ENCODE measurements at regions not wholly inside any gene's neighbourhood (a gene's known extent, or its start where the extent isn't known, plus 50 kb on each side); places are given as distances from the start of the nearest gene placed in this dataset.
"Not testable (repeated sequence)": the region's sequence is repeated elsewhere in the genome, so short reads cannot be mapped to it uniquely, and the experiment has no call there.

DNA sequence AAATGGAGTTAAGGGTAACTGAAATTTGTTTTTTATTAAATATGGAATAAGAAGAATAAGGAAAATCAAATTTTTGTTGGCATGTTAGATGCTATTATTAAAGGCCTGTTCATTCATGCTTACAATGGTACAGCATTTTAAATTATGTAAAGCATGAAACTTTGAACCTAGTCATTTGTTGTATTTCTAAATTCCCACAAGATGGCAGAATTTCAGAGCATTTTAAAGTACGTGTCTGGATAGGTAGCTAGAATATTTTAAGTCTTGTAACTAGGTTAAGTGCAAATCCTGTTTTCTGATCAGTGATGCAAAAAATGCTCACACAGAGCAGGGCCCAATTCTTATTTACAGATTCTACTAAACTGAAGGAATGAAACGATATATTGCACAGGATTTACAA lies 585.6 kb upstream of the MIS18BP1 start:
- DNase-seq (ENCODE audit: low spot score): peak; percentile 39

- no peak for DNase-seq (ENCODE audit: low spot score)
Observed at GRCh38 chr14:45819107-45819506, 566.1 kb upstream of the MIS18BP1 start.

DNA sequence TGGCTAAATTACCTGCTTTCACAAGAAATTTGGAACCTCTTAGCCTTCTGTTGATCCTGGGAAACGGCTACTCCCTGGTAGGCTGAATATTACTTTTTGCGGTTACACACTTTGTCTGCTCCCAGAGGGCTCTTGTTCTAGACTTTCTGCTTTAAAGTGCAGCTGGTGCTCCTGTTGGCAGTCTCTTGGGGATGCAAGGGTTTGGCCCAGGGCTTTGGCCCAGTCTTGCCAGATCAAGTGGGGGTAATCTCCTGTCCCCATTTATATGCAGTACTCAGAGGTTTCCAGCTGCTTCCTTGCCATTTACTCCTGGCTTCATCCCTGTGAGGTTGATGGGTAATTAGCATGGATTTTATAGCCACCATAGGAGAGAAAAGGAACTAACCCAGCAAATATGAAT lies 558.2 kb upstream of the MIS18BP1 start:
- no peak for DNase-seq (ENCODE audit: low spot score)

GRCh38 chr14:45810152-45810872 lies 557.3 kb upstream of the MIS18BP1 start:
- DNase-seq (ENCODE audit: low spot score): no peak

GRCh38 chr14:45807178-45807899 lies 554.3 kb upstream of the MIS18BP1 start:
- DNase-seq (ENCODE audit: low spot score): no peak

GRCh38 chr14:45799511-45799910 lies 546.5 kb upstream of the MIS18BP1 start:
- DNase-seq (ENCODE audit: low spot score): no peak

GRCh38 chr14:45798659-45799058 lies 545.7 kb upstream of the MIS18BP1 start:
- DNase-seq (ENCODE audit: low spot score): no peak

DNA sequence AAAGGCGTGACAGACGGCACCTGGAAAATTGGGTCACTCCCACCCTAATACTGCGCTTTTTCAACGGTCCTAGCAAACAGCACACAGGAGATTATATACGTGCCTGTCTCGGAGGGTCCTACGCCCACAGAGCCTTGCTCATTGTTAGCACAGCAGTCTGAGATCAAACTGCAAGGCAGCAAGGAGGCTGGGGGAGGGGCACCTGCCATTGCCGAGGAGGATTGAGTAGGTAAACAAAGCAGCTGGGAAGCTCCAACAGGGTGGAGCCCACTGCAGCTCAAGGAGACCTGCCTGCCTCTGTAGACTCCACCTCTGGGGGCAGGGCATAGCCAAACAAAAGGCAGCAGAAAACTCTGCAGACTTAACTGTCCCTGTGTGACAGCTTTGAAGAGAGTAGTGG lies 543.0 kb upstream of the MIS18BP1 start:
- not testable (repeated sequence) for DNase-seq (ENCODE audit: low spot score)

GRCh38 chr14:45793081-45793480 lies 540.1 kb upstream of the MIS18BP1 start:
- no peak for DNase-seq (ENCODE audit: low spot score)

DNA sequence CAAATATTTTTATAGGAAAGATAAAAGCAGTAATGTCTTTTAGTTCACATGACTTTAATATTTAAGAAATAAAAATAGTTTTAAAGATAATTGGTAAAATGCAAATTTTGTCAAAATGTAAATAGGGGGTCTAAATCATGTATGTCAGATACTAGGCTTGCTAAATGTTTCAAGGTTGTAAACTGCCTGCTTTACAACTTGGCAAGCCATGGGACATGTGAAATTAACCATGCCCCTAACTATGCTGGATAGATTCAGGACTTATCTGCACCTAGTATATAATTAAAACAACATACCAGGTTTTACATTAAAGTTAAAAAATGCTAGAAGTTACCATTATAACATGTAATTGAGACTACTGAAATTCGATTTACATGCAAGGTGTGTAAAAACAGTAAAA lies 537.3 kb upstream of the MIS18BP1 start:
- no peak for DNase-seq (ENCODE audit: low spot score)

GRCh38 chr14:45787167-45787566 lies 534.2 kb upstream of the MIS18BP1 start:
- DNase-seq (ENCODE audit: low spot score): no peak

- DNase-seq (ENCODE audit: low spot score): no peak
Observed at GRCh38 chr14:45786266-45786665, 533.3 kb upstream of the MIS18BP1 start.

DNA sequence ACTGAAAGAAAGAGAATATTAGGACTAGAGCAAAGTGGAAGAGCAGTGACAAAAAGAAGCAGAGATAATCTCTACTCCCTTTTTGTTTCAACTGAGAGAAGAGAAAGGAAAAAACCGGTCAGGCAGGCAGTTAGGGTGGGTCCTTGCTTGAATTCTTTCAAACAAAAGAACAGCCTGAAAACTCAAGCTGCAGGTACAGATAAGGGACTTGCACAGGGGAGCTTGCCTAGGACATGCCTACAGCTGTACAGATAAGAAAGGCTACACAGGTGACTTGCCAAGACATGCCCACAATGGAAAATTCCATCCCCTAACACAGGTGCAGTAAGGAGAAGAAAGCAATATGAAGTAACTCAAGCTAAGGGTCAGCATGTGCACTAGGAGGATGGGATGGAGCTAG lies 532.2 kb upstream of the MIS18BP1 start:
- DNase-seq (ENCODE audit: low spot score): no peak

DNA sequence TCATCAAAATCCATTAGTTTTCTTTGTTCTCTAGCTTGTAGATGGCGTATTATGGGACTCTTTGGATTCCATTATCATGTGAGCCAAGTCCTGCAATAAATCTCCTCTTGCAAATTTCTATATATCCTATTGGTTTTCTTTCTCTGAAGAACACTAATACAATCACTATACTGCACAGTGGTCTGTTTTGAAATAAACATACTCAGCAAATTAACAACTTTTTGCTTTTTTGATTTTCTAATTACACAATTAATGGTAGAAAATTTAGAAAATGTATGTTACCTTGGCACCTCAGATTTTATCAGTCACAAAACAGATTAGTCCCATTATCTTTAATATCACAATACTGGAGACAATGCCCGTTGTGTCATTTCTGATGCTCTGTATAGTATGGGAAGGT lies 513.2 kb upstream of the MIS18BP1 start:
- DNase-seq (ENCODE audit: low spot score): no peak

- no peak for DNase-seq (ENCODE audit: low spot score)
Observed at GRCh38 chr14:45757655-45758054, 504.7 kb upstream of the MIS18BP1 start.

- DNase-seq (ENCODE audit: low spot score): not testable (repeated sequence)
Observed at GRCh38 chr14:45756412-45756811, 503.4 kb upstream of the MIS18BP1 start.

DNA sequence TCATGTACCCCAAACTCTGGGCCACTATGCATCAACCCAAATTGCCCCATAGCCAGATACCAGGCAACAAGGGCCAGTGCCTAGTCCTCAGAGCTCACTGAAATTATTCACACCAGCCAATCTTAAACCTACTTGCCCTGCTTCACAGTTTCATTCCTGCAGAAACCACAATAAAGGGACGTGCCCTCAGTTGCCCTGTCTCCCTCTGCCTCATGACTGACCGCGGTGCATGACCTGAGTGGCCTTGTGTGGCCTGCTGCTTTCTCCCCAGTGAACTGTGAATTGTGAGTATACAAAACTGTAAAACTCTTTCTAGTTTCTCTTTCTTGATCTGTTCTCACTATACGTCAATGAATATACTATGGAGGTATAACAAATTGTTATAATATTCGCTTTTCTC lies 490.9 kb upstream of the MIS18BP1 start:
- DNase-seq (ENCODE audit: low spot score): no peak

DNA sequence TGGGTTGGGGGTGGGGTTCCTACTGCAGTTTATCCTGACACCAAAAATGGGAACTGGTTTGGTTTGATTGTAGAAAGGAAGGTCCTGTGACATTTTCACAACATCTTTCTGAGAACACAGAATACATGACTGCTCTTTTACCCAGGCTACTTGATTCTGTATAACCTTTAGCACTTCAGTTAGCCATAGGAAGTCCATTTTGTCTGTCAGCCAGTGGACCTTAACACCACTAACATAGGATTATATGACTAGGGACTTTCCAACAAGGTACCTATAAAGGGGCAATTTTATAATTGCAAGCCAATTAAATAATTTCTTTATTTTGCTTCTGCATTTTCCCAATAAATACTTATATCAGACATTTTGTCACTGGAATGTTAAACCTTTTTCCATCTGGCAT lies 489.2 kb upstream of the MIS18BP1 start:
- DNase-seq (ENCODE audit: low spot score): no peak

GRCh38 chr14:45728434-45729225 lies 475.6 kb upstream of the MIS18BP1 start:
- DNase-seq (ENCODE audit: low spot score): no peak

GRCh38 chr14:45727133-45727532 lies 474.1 kb upstream of the MIS18BP1 start:
- DNase-seq (ENCODE audit: low spot score): no peak

DNA sequence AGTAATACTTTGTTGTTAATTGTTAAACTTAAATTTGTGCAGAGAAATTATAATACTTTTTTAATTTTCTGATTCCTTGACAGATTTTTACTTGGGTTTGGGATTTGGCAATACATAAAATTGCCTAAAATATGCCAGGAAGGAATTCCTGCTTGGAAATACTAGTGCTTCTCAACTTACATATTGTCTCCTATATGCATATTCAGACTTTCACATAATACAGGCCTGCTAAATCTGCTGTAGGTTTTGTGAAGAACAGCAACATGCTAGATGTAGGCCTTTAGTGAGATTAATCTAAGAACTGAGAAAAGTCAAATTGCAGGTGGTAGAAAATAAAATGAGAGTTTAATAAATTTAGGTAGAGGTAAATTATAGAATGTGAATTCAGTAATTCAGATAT lies 468.5 kb upstream of the MIS18BP1 start:
- no peak for DNase-seq (ENCODE audit: low spot score)

- no peak for DNase-seq (ENCODE audit: low spot score)
Observed at GRCh38 chr14:45716572-45716971, 463.6 kb upstream of the MIS18BP1 start.

DNA sequence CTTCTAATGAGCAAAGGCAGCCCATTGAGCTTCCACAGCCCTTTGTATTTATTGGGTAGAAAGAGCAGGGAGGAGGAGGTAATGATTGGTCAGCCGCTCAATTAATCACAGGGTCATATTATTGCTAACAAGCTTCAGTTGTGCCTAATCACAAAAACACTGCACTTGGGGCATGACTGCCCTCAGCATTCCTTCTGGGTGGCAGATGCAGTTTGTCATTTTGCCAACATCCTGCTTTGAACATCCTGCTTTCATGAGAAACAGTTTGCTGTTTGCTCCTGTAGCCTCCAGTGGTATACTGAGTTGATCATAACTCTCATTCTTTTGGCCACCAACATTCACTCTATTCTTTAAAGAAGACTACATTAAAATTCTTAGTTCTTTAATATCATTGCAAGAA lies 462.9 kb upstream of the MIS18BP1 start:
- DNase-seq (ENCODE audit: low spot score): no peak

Measured in putamen (tissue), 1 donor.